CD4-positive, CD25-positive, alpha-beta regulatory T cell (primary cell): ENCODE measurements at regions not wholly inside any gene's neighbourhood (a gene's known extent, or its start where the extent isn't known, plus 50 kb on each side); places are given as distances from the start of the nearest gene placed in this dataset.

ENCODE experiments used
- ATAC-seq, 2 donors: fragments of 150-1000 bp; cut with Tn5 transposase; one replicate each; pipeline ENCODE4 v1.10.0; 2021; ENCODE audit warnings: low read depth in 2 of 2, moderate number of reproducible peaks in 2 of 2, moderate library complexity in 1 of 2
- DNase-seq, 3 donors: peaks; one replicate each; pipeline versions ENCODE4 v3.0.0 to v3.0.0-alpha.2; 2012 to 2022; ENCODE audit warnings: mixed read lengths in 1 of 3
- H3K27ac ChIP-seq: one replicate; pipeline ENCODE4 v1.7.0; 2013; ENCODE audit warnings: mild to moderate bottlenecking, low read length; ENCODE audit not compliant: insufficient read depth, poor library complexity, severe bottlenecking
- H3K27me3 ChIP-seq: one replicate; pipeline ENCODE4 v1.7.0; 2013; ENCODE audit warnings: low read length; ENCODE audit not compliant: control insufficient read depth, insufficient read depth
- H3K36me3 ChIP-seq: one replicate; pipeline ENCODE4 v1.7.0; 2013; ENCODE audit warnings: mild to moderate bottlenecking, low read length, moderate library complexity; ENCODE audit not compliant: control insufficient read depth, insufficient read depth
- H3K4me1 ChIP-seq: 2 replicates; pipeline ENCODE4 v1.7.0; 2013; ENCODE audit warnings: mild to moderate bottlenecking, low read length; ENCODE audit not compliant: insufficient read depth, control insufficient read depth, poor library complexity, severe bottlenecking
- H3K4me3 ChIP-seq: one replicate; pipeline ENCODE4 v1.7.0; 2013; ENCODE audit warnings: low read depth, mild to moderate bottlenecking, low read length, moderate library complexity
- H3K9me3 ChIP-seq, 2 experiments: 1 replicate in 1 of 2; 2 replicates in 1 of 2; pipeline ENCODE4 v1.7.0; 2013; ENCODE audit warnings: low read length in 2 of 2, mild to moderate bottlenecking in 1 of 2, moderate library complexity in 1 of 2; ENCODE audit not compliant: control insufficient read depth in 2 of 2
- H3K27ac Mint-ChIP-seq, 3 donors: one replicate each; pipeline ENCODE4 v1.8.0; 2020 to 2022; ENCODE audit warnings: mild to moderate bottlenecking in 3 of 3, mixed read lengths in 3 of 3, moderate library complexity in 2 of 3
- H3K27me3 Mint-ChIP-seq: one replicate; pipeline ENCODE4 v1.8.0; 2022; ENCODE audit warnings: mild to moderate bottlenecking, mixed read lengths
- H3K36me3 Mint-ChIP-seq: one replicate; pipeline ENCODE4 v1.8.0; 2020; ENCODE audit warnings: mixed read lengths
- H3K4me1 Mint-ChIP-seq, 4 donors: one replicate each; pipeline ENCODE4 v1.8.0; 2020 to 2022; ENCODE audit warnings: mixed read lengths in 4 of 4, mild to moderate bottlenecking in 1 of 4
- H3K4me3 Mint-ChIP-seq, 4 donors: one replicate each; pipeline ENCODE4 v1.8.0; 2020 to 2022; ENCODE audit warnings: mild to moderate bottlenecking in 4 of 4, mixed read lengths in 4 of 4, moderate library complexity in 3 of 4
- H3K9me3 Mint-ChIP-seq, 7 donors: one replicate each; pipeline ENCODE4 v1.8.0; 2020 to 2022; ENCODE audit warnings: mixed read lengths in 7 of 7, mild to moderate bottlenecking in 3 of 7, moderate library complexity in 2 of 7

DNA sequence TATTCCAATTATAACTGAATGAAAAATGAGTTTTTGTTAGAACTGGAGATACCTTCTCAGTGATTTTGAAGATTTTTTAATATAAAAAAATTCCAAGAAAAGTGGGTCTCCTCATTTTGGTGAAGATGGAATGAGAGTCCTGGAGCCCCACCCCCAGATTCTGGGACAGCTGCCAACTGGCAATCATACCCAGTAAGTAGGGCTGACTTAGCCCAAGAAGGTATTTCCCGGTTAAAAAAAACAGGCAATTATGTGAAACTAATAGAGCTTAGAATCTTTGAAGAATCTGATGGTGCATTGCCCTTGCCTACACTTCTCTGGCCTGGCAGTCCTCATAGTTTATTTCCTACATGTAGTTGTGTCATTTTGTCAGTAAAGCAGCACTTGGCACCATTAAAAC, 52.8 kb upstream of the VWDE start:
- no peaks in the 10 kb centered on the region for H3K4me1 ChIP-seq
- H3K36me3 Mint-ChIP-seq: no peaks in the 10 kb centered on the region
- no peaks in the 10 kb centered on the region for H3K9me3 ChIP-seq
- H3K27me3 Mint-ChIP-seq: peaks cover 8% of the 10 kb centered on the region
- H3K27me3 ChIP-seq: no peaks in the 10 kb centered on the region
- H3K27ac ChIP-seq: no peak overlapping the region
- H3K4me3 ChIP-seq: no peak overlapping the region
- no peaks in the 10 kb centered on the region for H3K36me3 ChIP-seq
- H3K4me3 Mint-ChIP-seq: no peak overlapping the region
- DNase-seq: no peak
- no peak for ATAC-seq
- no peaks in the 10 kb centered on the region for H3K4me1 Mint-ChIP-seq
- peaks cover 0 to 2% (median 0%) of the 10 kb centered on the region in 7 donors for H3K9me3 Mint-ChIP-seq
- no peak overlapping the region for H3K27ac Mint-ChIP-seq

DNA sequence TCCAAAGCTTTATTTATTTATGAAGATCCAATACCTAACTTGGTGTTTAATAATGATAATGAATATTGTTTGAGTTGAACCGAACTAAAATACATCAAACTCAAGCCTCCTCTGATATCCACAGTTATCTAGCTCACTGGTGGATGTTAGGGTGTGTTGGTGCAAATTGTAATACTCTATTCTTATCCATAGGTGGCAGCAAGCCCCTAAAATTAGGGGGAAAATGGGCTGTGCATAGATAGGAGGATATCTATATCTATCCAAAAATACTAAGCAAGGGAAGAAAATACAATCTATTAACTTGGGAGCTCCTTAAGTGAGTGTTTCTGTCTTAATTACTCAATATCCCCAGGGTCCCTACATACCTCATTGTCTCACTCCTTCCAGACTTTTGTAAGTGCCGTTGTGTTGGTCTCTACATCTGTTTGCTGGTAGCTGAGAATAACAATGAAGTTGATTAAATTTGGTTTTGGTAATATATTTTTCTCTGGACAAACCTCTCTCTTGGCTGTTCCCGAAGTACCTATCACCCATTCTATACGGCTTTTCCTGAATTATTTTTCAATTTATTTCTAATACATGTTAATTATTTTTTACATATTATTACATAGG, 55.0 kb upstream of the VWDE start:
- H3K9me3 ChIP-seq: no peaks in the 10 kb centered on the region
- DNase-seq: peak in 2 of 3 donors; percentile 1 to 31
- H3K4me1 ChIP-seq: no peaks in the 10 kb centered on the region
- no peaks in the 10 kb centered on the region for H3K36me3 ChIP-seq
- Mint-ChIP-seq H3K36me3 (no peaks in the 10 kb centered on the region), H3K9me3 (peaks cover 0 to 6% (median 0%) of the 10 kb centered on the region in 7 donors), H3K4me1 (no peaks in the 10 kb centered on the region), H3K27ac (no peak overlapping the region), H3K4me3 (no peak overlapping the region), H3K27me3 (peaks cover 8% of the 10 kb centered on the region)
- H3K27me3 ChIP-seq: no peaks in the 10 kb centered on the region
- ATAC-seq: peak in 1 of 2 donors; percentile 52
- H3K4me3 ChIP-seq: no peak overlapping the region
- H3K27ac ChIP-seq: no peak overlapping the region

DNA sequence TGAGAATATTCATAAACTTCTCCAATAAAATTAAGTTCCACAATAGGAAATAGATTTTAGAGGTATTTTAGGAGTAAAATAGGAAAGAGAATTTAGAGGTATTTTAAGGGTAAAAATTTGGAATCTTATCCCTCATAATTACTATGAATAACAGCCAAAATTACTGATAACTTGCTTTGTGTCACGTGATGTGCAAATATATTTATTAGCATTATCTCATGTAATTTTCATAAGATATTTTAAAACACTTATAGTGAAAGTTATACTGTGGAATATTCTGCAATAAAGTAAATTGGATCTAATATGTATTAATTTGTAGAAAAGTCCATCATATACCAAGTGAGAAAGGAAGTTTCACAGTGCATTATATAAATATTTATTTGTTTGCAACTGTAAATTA, 64.2 kb upstream of the VWDE start:
- no peaks in the 10 kb centered on the region for H3K27me3 ChIP-seq
- Mint-ChIP-seq H3K27me3 (no peaks in the 10 kb centered on the region), H3K4me1 (no peaks in the 10 kb centered on the region), H3K27ac (no peak overlapping the region), H3K4me3 (no peak overlapping the region), H3K36me3 (no peaks in the 10 kb centered on the region), H3K9me3 (peaks cover 0 to 6% (median 0%) of the 10 kb centered on the region in 7 donors)
- H3K36me3 ChIP-seq: no peaks in the 10 kb centered on the region
- DNase-seq (no peak), ATAC-seq (no peak)
- H3K4me3 ChIP-seq: no peak overlapping the region
- H3K27ac ChIP-seq: no peak overlapping the region
- no peaks in the 10 kb centered on the region for H3K9me3 ChIP-seq
- no peaks in the 10 kb centered on the region for H3K4me1 ChIP-seq

- no peak overlapping the region for H3K27ac ChIP-seq
- H3K4me3 ChIP-seq: no peak overlapping the region
- Mint-ChIP-seq H3K9me3 (peaks cover 0 to 4% (median 0%) of the 10 kb centered on the region in 7 donors), H3K4me1 (no peaks in the 10 kb centered on the region), H3K27me3 (no peaks in the 10 kb centered on the region), H3K36me3 (no peaks in the 10 kb centered on the region), H3K4me3 (no peak overlapping the region), H3K27ac (no peak overlapping the region)
- no peaks in the 10 kb centered on the region for H3K9me3 ChIP-seq
- H3K4me1 ChIP-seq: no peaks in the 10 kb centered on the region
- no peak for ATAC-seq
- H3K36me3 ChIP-seq: no peaks in the 10 kb centered on the region
- H3K27me3 ChIP-seq: no peaks in the 10 kb centered on the region
- no peak for DNase-seq
Measured at GRCh38 chr7:12469568-12469967, 65.9 kb upstream of the VWDE start.

GRCh38 chr7:12470930-12471329, 67.3 kb upstream of the VWDE start:
- Mint-ChIP-seq H3K4me3 (no peak overlapping the region), H3K27me3 (no peaks in the 10 kb centered on the region), H3K27ac (no peak overlapping the region), H3K4me1 (no peaks in the 10 kb centered on the region), H3K9me3 (peaks cover 0 to 2% (median 0%) of the 10 kb centered on the region in 7 donors), H3K36me3 (no peaks in the 10 kb centered on the region)
- ATAC-seq: no peak
- Histone ChIP-seq H3K27ac (no peak overlapping the region), H3K4me1 (no peaks in the 10 kb centered on the region), H3K9me3 (no peaks in the 10 kb centered on the region), H3K27me3 (no peaks in the 10 kb centered on the region), H3K4me3 (no peak overlapping the region), H3K36me3 (no peaks in the 10 kb centered on the region)
- DNase-seq: no peak

- Histone ChIP-seq H3K4me3 (no peak overlapping the region), H3K36me3 (no peaks in the 10 kb centered on the region), H3K27me3 (no peaks in the 10 kb centered on the region), H3K27ac (no peak overlapping the region), H3K9me3 (no peaks in the 10 kb centered on the region), H3K4me1 (no peaks in the 10 kb centered on the region)
- DNase-seq (no peak), ATAC-seq (no peak)
- Mint-ChIP-seq H3K9me3 (no peaks in the 10 kb centered on the region), H3K36me3 (no peaks in the 10 kb centered on the region), H3K27me3 (no peaks in the 10 kb centered on the region), H3K4me3 (no peak overlapping the region), H3K27ac (no peak overlapping the region), H3K4me1 (no peaks in the 10 kb centered on the region)
Measured at GRCh38 chr7:12474035-12474434, 70.4 kb upstream of the VWDE start.

GRCh38 chr7:12475362-12476063, 71.8 kb upstream of the VWDE start:
- Histone ChIP-seq H3K9me3 (no peaks in the 10 kb centered on the region), H3K4me1 (no peaks in the 10 kb centered on the region), H3K4me3 (no peak overlapping the region), H3K36me3 (no peaks in the 10 kb centered on the region), H3K27me3 (no peaks in the 10 kb centered on the region), H3K27ac (no peak overlapping the region)
- H3K27me3 Mint-ChIP-seq: no peaks in the 10 kb centered on the region
- no peak overlapping the region for H3K27ac Mint-ChIP-seq
- H3K4me1 Mint-ChIP-seq: no peaks in the 10 kb centered on the region
- ATAC-seq (no peak), DNase-seq (no peak)
- H3K9me3 Mint-ChIP-seq: no peaks in the 10 kb centered on the region
- no peaks in the 10 kb centered on the region for H3K36me3 Mint-ChIP-seq
- H3K4me3 Mint-ChIP-seq: no peak overlapping the region

DNA sequence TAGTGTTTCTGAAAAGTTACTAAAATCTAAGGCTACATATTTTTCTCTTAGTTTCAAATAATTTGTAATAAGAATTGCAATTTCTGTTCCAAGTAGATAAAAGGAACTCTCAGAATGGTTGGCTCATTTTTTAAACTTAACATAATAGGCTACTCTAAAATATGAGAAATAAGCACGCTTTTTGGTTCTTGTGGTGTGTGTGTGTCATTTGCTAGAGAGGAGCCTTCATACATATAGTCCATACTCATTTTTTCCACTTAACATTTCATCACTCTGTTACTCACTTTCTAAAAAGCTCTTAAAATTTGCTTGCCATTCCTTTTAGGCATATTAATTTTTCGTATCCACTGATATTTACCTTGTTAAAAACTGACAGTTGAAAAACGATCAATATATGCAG, 74.0 kb upstream of the VWDE start:
- Mint-ChIP-seq H3K9me3 (no peaks in the 10 kb centered on the region), H3K36me3 (no peaks in the 10 kb centered on the region), H3K27me3 (no peaks in the 10 kb centered on the region), H3K4me3 (no peak overlapping the region), H3K27ac (no peak overlapping the region), H3K4me1 (peaks cover 0 to 6% (median 5%) of the 10 kb centered on the region in 4 donors)
- no peaks in the 10 kb centered on the region for H3K4me1 ChIP-seq
- DNase-seq: no peak
- no peaks in the 10 kb centered on the region for H3K27me3 ChIP-seq
- no peaks in the 10 kb centered on the region for H3K36me3 ChIP-seq
- no peak for ATAC-seq
- no peak overlapping the region for H3K4me3 ChIP-seq
- no peak overlapping the region for H3K27ac ChIP-seq
- no peaks in the 10 kb centered on the region for H3K9me3 ChIP-seq
